GM23338 (cell line): ENCODE measurements at regions not wholly inside any gene's neighbourhood (a gene's known extent, or its start where the extent isn't known, plus 50 kb on each side); places are given as distances from the start of the nearest gene placed in this dataset.

Experiments used
- ATAC-seq: fragments of 200-7000 bp; cut with Tn5 transposase; 3 replicates; pipeline ENCODE4 v1.9.1; 2020
- DNase-seq: peaks from one replicate; pipeline ENCODE4 v3.0.0-alpha.2; 2015; ENCODE audit warnings: low spot score
- H2AFZ ChIP-seq: fragments of 200-600 bp; sonication (generic); 2 replicates; pipeline ENCODE4 v1.8.0; 2016; ENCODE audit warnings: antibody characterized with exemption, mild to moderate bottlenecking, moderate library complexity
- H3F3A ChIP-seq: fragments of 200-600 bp; sonication (generic); replicated peaks from 2 replicates; pipeline ENCODE4 v1.8.0; 2017; ENCODE audit warnings: antibody characterized with exemption, mixed run types, low read depth
- H3K27ac ChIP-seq: fragments of 200-600 bp; sonication (generic); 2 replicates; pipeline ENCODE4 v1.6.1; 2016; ENCODE audit warnings: low read depth
- H3K27me3 ChIP-seq: fragments of 200-600 bp; sonication (generic); 2 replicates; pipeline ENCODE4 v1.8.0; 2016; ENCODE audit warnings: mild to moderate bottlenecking, mixed run types, moderate library complexity; ENCODE audit not compliant: insufficient read depth
- H3K36me3 ChIP-seq: fragments of 200-600 bp; sonication (generic); 2 replicates; pipeline ENCODE4 v1.8.0; 2016; ENCODE audit warnings: mild to moderate bottlenecking; ENCODE audit not compliant: insufficient read depth
- H3K4me1 ChIP-seq: fragments of 200-600 bp; sonication (generic); 2 replicates; pipeline ENCODE4 v1.8.0; 2016; ENCODE audit warnings: mild to moderate bottlenecking, moderate library complexity; ENCODE audit not compliant: insufficient read depth
- H3K4me2 ChIP-seq: fragments of 200-600 bp; sonication (generic); 2 replicates; pipeline ENCODE4 v1.7.1; 2017; ENCODE audit warnings: mixed run types
- H3K4me3 ChIP-seq: fragments of 200-600 bp; sonication (generic); 2 replicates; pipeline ENCODE4 v1.6.1; 2016; ENCODE audit warnings: mixed run types
- H3K79me2 ChIP-seq: fragments of 200-600 bp; sonication (generic); replicated peaks from 2 replicates; pipeline ENCODE4 v1.8.0; 2017; ENCODE audit warnings: mild to moderate bottlenecking; ENCODE audit not compliant: insufficient read depth
- H3K9me2 ChIP-seq: fragments of 200-600 bp; sonication (generic); 2 replicates; pipeline ENCODE4 v1.8.0; 2017; ENCODE audit not compliant: insufficient read depth
- H4K20me1 ChIP-seq: fragments of 200-600 bp; sonication (generic); replicated peaks from 2 replicates; pipeline ENCODE4 v1.8.0; 2017; ENCODE audit warnings: mild to moderate bottlenecking; ENCODE audit not compliant: insufficient read depth
- H3K27ac Mint-ChIP-seq: 2 replicates; pipeline ENCODE4 v1.8.0; 2020; ENCODE audit warnings: inconsistent platforms, mild to moderate bottlenecking, moderate library complexity, mixed read lengths
- H3K27me3 Mint-ChIP-seq: 3 replicates; pipeline ENCODE4 v1.8.0; 2022; ENCODE audit warnings: low read depth, mild to moderate bottlenecking, moderate library complexity, mixed read lengths, inconsistent platforms; ENCODE audit not compliant: insufficient read depth, poor library complexity
- H3K36me3 Mint-ChIP-seq: 3 replicates; pipeline ENCODE4 v1.8.0; 2021; ENCODE audit warnings: low read depth, mild to moderate bottlenecking, inconsistent platforms, moderate library complexity, mixed read lengths
- H3K4me1 Mint-ChIP-seq: 3 replicates; pipeline ENCODE4 v1.8.0; 2020; ENCODE audit warnings: mild to moderate bottlenecking, inconsistent platforms, mixed read lengths
- H3K4me3 Mint-ChIP-seq: 3 replicates; pipeline ENCODE4 v1.8.0; 2021; ENCODE audit warnings: moderate library complexity, mild to moderate bottlenecking, inconsistent platforms, mixed read lengths
- H3K9me3 Mint-ChIP-seq: 3 replicates; pipeline ENCODE4 v1.8.0; 2020; ENCODE audit warnings: moderate library complexity, mild to moderate bottlenecking, inconsistent platforms, mixed read lengths
- CREB1 ChIP-seq: fragments of 250-450 bp; sonication (Bioruptor Pico); IDR thresholded peaks from 2 replicates; pipeline ENCODE4 v1.5.0; 2020; ENCODE audit warnings: low read depth, mild to moderate bottlenecking, moderate library complexity
- EZH2phosphoT487 ChIP-seq: fragments of 200-600 bp; sonication (generic); IDR thresholded peaks from one replicate; pipeline ENCODE4 v1.8.1; 2018; ENCODE audit warnings: antibody characterized with exemption; ENCODE audit not compliant: unreplicated experiment
- JUNB ChIP-seq: IDR thresholded peaks from one replicate; pipeline ENCODE4 v1.6.1; 2016; ENCODE audit warnings: antibody characterized with exemption; ENCODE audit not compliant: unreplicated experiment
- NANOG ChIP-seq: IDR thresholded peaks from 2 replicates; pipeline ENCODE4 v1.6.1; 2016; ENCODE audit warnings: antibody characterized with exemption, borderline replicate concordance
- STAT1 ChIP-seq: IDR thresholded peaks from one replicate; pipeline ENCODE4 v1.6.1; 2016; ENCODE audit warnings: antibody characterized with exemption; ENCODE audit not compliant: unreplicated experiment
- ZNF114 ChIP-seq: fragments of 250-450 bp; sonication (Bioruptor Pico); IDR thresholded peaks from 2 replicates; pipeline ENCODE4 v1.5.0; 2020; ENCODE audit warnings: mild to moderate bottlenecking, moderate library complexity
- TF ChIP-seq, protein P1 (sequence below): IDR thresholded peaks from 2 replicates; pipeline ENCODE4 v1.6.1; 2016; ENCODE audit warnings: antibody characterized with exemption
- TF ChIP-seq, protein P2 (sequence below): fragments of 250-450 bp; sonication (Bioruptor Pico); IDR thresholded peaks from 2 replicates; pipeline ENCODE4 v1.5.0; 2020; ENCODE audit warnings: mild to moderate bottlenecking, moderate library complexity
- TF ChIP-seq, protein P3 (sequence below), 2 experiments: fragments of 200-600 bp in 1 of 2; sonication (generic) in 1 of 2; conservative IDR thresholded peaks; 2 replicates each; pipeline versions ENCODE4 v1.5.1 to v1.6.1; 2016 to 2017; ENCODE audit warnings: antibody characterized with exemption in 2 of 2, low read depth in 2 of 2, mild to moderate bottlenecking in 2 of 2, moderate library complexity in 1 of 2

DNA sequence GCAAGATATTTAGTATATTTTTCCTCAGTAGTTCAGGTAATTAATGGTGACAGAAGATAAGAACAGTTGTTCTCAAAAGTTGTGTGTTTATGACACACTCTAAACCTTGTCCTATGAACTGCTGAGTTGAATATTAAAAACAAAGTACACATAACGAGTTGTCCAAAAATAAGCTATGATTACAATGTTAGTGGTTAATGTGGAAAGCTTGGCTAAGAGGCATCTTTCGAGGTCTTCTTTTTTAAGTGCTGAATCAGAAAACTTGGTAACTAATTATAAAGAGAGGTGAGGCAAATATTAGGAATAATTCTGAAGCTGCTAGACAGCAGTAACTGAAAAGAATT, 1088.7 kb downstream of the SUCLG1 start:
- no peak overlapping the region for H3K27ac Mint-ChIP-seq
- peaks cover 3% of the 10 kb centered on the region; the same call in 1 of the 3 replicates for H3K9me3 Mint-ChIP-seq
- Histone ChIP-seq H4K20me1 (no peaks in the 10 kb centered on the region), H3K27ac (no peak overlapping the region), H3K4me3 (no peak overlapping the region), H3K79me2 (no peaks in the 10 kb centered on the region), H3K27me3 (no peaks in the 10 kb centered on the region), H3F3A (no peaks in the 10 kb centered on the region), H3K36me3 (no peaks in the 10 kb centered on the region), H3K4me1 (no peaks in the 10 kb centered on the region), H3K4me2 (no peak overlapping the region), H2AFZ (no peak overlapping the region; the same call in 1 of the 2 replicates), H3K9me2 (no peaks in the 10 kb centered on the region; the same call in 1 of the 2 replicates)
- H3K36me3 Mint-ChIP-seq, result peaks cover 3% of the 10 kb centered on the region; the same call in 1 of the 3 replicates
- DNase-seq (no peak), ATAC-seq (no peak)
- H3K27me3 Mint-ChIP-seq, result no peaks in the 10 kb centered on the region
- no peaks in the 10 kb centered on the region for H3K4me1 Mint-ChIP-seq
- TF ChIP-seq, protein P1, sequence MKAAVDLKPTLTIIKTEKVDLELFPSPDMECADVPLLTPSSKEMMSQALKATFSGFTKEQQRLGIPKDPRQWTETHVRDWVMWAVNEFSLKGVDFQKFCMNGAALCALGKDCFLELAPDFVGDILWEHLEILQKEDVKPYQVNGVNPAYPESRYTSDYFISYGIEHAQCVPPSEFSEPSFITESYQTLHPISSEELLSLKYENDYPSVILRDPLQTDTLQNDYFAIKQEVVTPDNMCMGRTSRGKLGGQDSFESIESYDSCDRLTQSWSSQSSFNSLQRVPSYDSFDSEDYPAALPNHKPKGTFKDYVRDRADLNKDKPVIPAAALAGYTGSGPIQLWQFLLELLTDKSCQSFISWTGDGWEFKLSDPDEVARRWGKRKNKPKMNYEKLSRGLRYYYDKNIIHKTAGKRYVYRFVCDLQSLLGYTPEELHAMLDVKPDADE, result no peak
- TF ChIP-seq, protein P2, sequence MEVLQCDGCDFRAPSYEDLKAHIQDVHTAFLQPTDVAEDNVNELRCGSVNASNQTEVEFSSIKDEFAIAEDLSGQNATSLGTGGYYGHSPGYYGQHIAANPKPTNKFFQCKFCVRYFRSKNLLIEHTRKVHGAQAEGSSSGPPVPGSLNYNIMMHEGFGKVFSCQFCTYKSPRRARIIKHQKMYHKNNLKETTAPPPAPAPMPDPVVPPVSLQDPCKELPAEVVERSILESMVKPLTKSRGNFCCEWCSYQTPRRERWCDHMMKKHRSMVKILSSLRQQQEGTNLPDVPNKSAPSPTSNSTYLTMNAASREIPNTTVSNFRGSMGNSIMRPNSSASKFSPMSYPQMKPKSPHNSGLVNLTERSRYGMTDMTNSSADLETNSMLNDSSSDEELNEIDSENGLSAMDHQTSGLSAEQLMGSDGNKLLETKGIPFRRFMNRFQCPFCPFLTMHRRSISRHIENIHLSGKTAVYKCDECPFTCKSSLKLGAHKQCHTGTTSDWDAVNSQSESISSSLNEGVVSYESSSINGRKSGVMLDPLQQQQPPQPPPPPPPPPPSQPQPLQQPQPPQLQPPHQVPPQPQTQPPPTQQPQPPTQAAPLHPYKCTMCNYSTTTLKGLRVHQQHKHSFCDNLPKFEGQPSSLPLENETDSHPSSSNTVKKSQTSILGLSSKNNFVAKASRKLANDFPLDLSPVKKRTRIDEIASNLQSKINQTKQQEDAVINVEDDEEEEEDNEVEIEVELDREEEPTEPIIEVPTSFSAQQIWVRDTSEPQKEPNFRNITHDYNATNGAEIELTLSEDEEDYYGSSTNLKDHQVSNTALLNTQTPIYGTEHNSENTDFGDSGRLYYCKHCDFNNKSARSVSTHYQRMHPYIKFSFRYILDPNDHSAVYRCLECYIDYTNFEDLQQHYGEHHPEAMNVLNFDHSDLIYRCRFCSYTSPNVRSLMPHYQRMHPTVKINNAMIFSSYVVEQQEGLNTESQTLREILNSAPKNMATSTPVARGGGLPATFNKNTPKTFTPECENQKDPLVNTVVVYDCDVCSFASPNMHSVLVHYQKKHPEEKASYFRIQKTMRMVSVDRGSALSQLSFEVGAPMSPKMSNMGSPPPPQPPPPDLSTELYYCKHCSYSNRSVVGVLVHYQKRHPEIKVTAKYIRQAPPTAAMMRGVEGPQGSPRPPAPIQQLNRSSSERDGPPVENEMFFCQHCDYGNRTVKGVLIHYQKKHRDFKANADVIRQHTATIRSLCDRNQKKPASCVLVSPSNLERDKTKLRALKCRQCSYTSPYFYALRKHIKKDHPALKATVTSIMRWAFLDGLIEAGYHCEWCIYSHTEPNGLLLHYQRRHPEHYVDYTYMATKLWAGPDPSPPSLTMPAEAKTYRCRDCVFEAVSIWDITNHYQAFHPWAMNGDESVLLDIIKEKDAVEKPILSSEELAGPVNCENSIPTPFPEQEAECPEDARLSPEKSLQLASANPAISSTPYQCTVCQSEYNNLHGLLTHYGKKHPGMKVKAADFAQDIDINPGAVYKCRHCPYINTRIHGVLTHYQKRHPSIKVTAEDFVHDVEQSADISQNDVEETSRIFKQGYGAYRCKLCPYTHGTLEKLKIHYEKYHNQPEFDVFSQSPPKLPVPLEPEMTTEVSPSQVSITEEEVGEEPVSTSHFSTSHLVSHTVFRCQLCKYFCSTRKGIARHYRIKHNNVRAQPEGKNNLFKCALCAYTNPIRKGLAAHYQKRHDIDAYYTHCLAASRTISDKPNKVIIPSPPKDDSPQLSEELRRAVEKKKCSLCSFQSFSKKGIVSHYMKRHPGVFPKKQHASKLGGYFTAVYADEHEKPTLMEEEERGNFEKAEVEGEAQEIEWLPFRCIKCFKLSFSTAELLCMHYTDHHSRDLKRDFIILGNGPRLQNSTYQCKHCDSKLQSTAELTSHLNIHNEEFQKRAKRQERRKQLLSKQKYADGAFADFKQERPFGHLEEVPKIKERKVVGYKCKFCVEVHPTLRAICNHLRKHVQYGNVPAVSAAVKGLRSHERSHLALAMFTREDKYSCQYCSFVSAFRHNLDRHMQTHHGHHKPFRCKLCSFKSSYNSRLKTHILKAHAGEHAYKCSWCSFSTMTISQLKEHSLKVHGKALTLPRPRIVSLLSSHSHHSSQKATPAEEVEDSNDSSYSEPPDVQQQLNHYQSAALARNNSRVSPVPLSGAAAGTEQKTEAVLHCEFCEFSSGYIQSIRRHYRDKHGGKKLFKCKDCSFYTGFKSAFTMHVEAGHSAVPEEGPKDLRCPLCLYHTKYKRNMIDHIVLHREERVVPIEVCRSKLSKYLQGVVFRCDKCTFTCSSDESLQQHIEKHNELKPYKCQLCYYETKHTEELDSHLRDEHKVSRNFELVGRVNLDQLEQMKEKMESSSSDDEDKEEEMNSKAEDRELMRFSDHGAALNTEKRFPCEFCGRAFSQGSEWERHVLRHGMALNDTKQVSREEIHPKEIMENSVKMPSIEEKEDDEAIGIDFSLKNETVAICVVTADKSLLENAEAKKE (CRISPR knock-in tag), result no peak
- no peak for TF ChIP-seq CREB1 (CRISPR knock-in tag)
- TF ChIP-seq NANOG, result no peak
- TF ChIP-seq EZH2phosphoT487, result no peak
- no peak for TF ChIP-seq JUNB
- TF ChIP-seq, protein P3, sequence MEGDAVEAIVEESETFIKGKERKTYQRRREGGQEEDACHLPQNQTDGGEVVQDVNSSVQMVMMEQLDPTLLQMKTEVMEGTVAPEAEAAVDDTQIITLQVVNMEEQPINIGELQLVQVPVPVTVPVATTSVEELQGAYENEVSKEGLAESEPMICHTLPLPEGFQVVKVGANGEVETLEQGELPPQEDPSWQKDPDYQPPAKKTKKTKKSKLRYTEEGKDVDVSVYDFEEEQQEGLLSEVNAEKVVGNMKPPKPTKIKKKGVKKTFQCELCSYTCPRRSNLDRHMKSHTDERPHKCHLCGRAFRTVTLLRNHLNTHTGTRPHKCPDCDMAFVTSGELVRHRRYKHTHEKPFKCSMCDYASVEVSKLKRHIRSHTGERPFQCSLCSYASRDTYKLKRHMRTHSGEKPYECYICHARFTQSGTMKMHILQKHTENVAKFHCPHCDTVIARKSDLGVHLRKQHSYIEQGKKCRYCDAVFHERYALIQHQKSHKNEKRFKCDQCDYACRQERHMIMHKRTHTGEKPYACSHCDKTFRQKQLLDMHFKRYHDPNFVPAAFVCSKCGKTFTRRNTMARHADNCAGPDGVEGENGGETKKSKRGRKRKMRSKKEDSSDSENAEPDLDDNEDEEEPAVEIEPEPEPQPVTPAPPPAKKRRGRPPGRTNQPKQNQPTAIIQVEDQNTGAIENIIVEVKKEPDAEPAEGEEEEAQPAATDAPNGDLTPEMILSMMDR (conservative IDR thresholded peaks at IDR 0.05; ENCODE audit: low read depth in 2 of 2), result no peak
- TF ChIP-seq STAT1, result no peak
- no peak for TF ChIP-seq ZNF114 (CRISPR knock-in tag)
- H3K4me3 Mint-ChIP-seq, result no peak overlapping the region
